Liver (tissue), 8 donors: ENCODE measurements at regions not wholly inside any gene's neighbourhood (a gene's known extent, or its start where the extent isn't known, plus 50 kb on each side); places are given as distances from the start of the nearest gene placed in this dataset.

Source experiments
- DNase-seq: peaks from one replicate; pipeline ENCODE4 v3.0.0-alpha.2; 2017; ENCODE audit warnings: low spot score
- H3K27ac ChIP-seq, 2 donors: one replicate each; pipeline ENCODE4 v1.7.0; 2013; ENCODE audit warnings: inconsistent platforms in 2 of 2, low read length in 2 of 2, control low read depth in 1 of 2, low read depth in 1 of 2, mild to moderate bottlenecking in 1 of 2
- H3K27me3 ChIP-seq, 4 donors: one replicate each; pipeline versions ENCODE4 v1.6.1 to v1.7.0; 2013; ENCODE audit warnings: low read length in 3 of 4, inconsistent platforms in 1 of 4, mild to moderate bottlenecking in 1 of 4, moderate library complexity in 1 of 4; ENCODE audit not compliant: control insufficient read depth in 4 of 4, insufficient read depth in 4 of 4
- H3K36me3 ChIP-seq, 4 donors: one replicate each; pipeline versions ENCODE4 v1.6.1 to v1.7.0; 2013; ENCODE audit warnings: low read length in 3 of 4, mild to moderate bottlenecking in 3 of 4, low read depth in 1 of 4, moderate library complexity in 1 of 4; ENCODE audit not compliant: control insufficient read depth in 4 of 4, insufficient read depth in 3 of 4
- H3K4me1 ChIP-seq, 4 donors: one replicate each; pipeline versions ENCODE4 v1.6.1 to v1.7.0; 2013; ENCODE audit warnings: low read length in 3 of 4, mild to moderate bottlenecking in 3 of 4, moderate library complexity in 1 of 4; ENCODE audit not compliant: control insufficient read depth in 4 of 4, insufficient read depth in 4 of 4
- H3K4me3 ChIP-seq, 3 donors: one replicate each; pipeline versions ENCODE4 v1.6.1 to v1.7.0; 2013; ENCODE audit warnings: low read length in 3 of 3, control low read depth in 1 of 3, low read depth in 1 of 3, mild to moderate bottlenecking in 1 of 3
- H3K9ac ChIP-seq, 2 donors: one replicate each; pipeline ENCODE4 v1.7.0; 2013; ENCODE audit warnings: low read length in 2 of 2, mild to moderate bottlenecking in 2 of 2, moderate library complexity in 2 of 2, control low read depth in 1 of 2, low read depth in 1 of 2
- H3K9me3 ChIP-seq, 4 donors: one replicate each; pipeline versions ENCODE4 v1.6.1 to v1.7.0; 2013; ENCODE audit warnings: low read length in 3 of 4; ENCODE audit not compliant: control insufficient read depth in 4 of 4
- EGR1 ChIP-seq, 2 donors: IDR thresholded peaks; 2 replicates each; pipeline ENCODE4 v1.6.1; 2016 to 2018; ENCODE audit warnings: antibody characterized with exemption in 2 of 2, low read depth in 2 of 2
- FOXA1 ChIP-seq: IDR thresholded peaks from 2 replicates; pipeline ENCODE4 v1.6.1; 2016; ENCODE audit warnings: antibody characterized with exemption
- FOXA2 ChIP-seq: IDR thresholded peaks from 2 replicates; pipeline ENCODE4 v1.6.1; 2016; ENCODE audit warnings: antibody characterized with exemption
- GABPA ChIP-seq, 2 donors: IDR thresholded peaks in 1 of 2; conservative IDR thresholded peaks in 1 of 2; 2 replicates each; pipeline ENCODE4 v1.6.1; 2016; ENCODE audit warnings: antibody characterized with exemption in 2 of 2, mild to moderate bottlenecking in 1 of 2, moderate library complexity in 1 of 2
- HNF4A ChIP-seq, 2 donors: conservative IDR thresholded peaks; 2 replicates each; pipeline ENCODE4 v1.6.1; 2016; ENCODE audit warnings: antibody characterized with exemption in 2 of 2, mild to moderate bottlenecking in 2 of 2
- HNF4G ChIP-seq: IDR thresholded peaks from 2 replicates; pipeline ENCODE4 v1.6.1; 2016; ENCODE audit warnings: antibody characterized with exemption
- JUND ChIP-seq, 2 donors: IDR thresholded peaks; 2 replicates each; pipeline ENCODE4 v1.6.1; 2016; ENCODE audit warnings: antibody characterized with exemption in 2 of 2
- NR2F2 ChIP-seq: IDR thresholded peaks from 2 replicates; pipeline ENCODE4 v1.6.1; 2016; ENCODE audit warnings: antibody characterized with exemption
- RAD21 ChIP-seq, 2 donors: IDR thresholded peaks; 2 replicates each; pipeline ENCODE4 v1.6.1; 2016; ENCODE audit warnings: antibody characterized with exemption in 2 of 2, mild to moderate bottlenecking in 2 of 2
- RXRA ChIP-seq, 2 donors: IDR thresholded peaks; 2 replicates each; pipeline ENCODE4 v1.6.1; 2017 to 2018; ENCODE audit warnings: antibody characterized with exemption in 2 of 2, mild to moderate bottlenecking in 1 of 2
- SP1 ChIP-seq: IDR thresholded peaks from 2 replicates; pipeline ENCODE4 v1.6.1; 2018; ENCODE audit warnings: antibody characterized with exemption, mild to moderate bottlenecking
- TAF1 ChIP-seq: conservative IDR thresholded peaks from 2 replicates; pipeline ENCODE4 v1.6.1; 2016; ENCODE audit warnings: antibody characterized with exemption, mild to moderate bottlenecking
- YY1 ChIP-seq: IDR thresholded peaks from 2 replicates; pipeline ENCODE4 v1.6.1; 2016; ENCODE audit warnings: antibody characterized with exemption, mild to moderate bottlenecking
- WGBS: extraction: QIAGEN DNeasy Blood & Tissue Kit; methylation state at CpG from one replicate; pipeline ENCODE4 v1.1.7; 2013; 5-methylcytosine and 5-hydroxymethylcytosine counted together
- TF ChIP-seq, protein P1 (sequence below): IDR thresholded peaks from 2 replicates; pipeline ENCODE4 v1.6.1; 2016; ENCODE audit warnings: antibody characterized with exemption
- TF ChIP-seq, protein P2 (sequence below): IDR thresholded peaks from 2 replicates; pipeline ENCODE4 v1.6.1; 2016; ENCODE audit warnings: antibody characterized with exemption
- TF ChIP-seq, protein P3 (sequence below): fragments of 150-350 bp; IDR thresholded peaks from 2 replicates; pipeline ENCODE4 v1.5.1; 2017; ENCODE audit warnings: improper control_type of control experiment, low read depth, low read length; ENCODE audit not compliant: missing input control
- TF ChIP-seq, protein P4 (sequence below): IDR thresholded peaks from 2 replicates; pipeline ENCODE4 v1.6.1; 2016; ENCODE audit warnings: antibody characterized with exemption
- TF ChIP-seq, protein P5 (sequence below): IDR thresholded peaks from 2 replicates; pipeline ENCODE4 v1.6.1; 2016; ENCODE audit warnings: antibody characterized with exemption, mild to moderate bottlenecking
- donor health status: healthy.
- donor health status: healthy.
- donor health status: healthy.
- donor health status: healthy.
- donor health status: healthy.

DNA sequence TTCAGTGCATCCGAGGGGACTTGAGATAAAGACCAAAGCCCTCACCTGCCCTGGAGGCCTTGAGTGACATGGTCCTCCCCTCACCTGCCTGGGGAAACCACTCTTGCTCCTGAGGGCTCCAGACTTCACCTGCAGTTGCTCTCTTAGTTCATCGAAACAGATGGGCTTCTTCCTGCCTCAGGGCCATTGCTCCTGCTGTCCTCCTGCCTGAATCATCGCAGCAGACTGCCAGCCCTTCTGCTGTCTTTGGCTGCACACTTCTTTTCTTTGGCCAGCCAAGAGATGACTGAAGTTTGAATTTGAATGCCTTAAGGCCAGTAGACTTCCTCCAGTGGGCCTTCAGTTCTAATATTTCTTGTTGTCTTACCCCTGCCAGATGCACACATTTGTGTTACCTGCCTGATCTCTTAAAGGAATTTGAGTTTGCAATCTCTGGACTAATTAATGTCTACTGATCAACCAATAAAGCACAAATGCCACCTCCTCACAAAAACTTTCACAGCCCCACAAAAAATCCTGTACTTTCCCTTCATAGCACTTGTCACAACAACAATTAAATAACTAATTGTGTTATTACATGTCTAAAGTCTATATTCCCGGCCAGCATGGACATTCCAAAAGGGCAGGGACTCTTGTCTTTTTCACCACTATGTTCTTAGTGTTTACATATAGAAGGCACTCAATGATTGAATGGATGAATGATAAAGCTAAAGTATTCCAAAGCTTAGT is 56.7 kb upstream of the SGK1 start:
- peaks cover 0 to 3% (median 0%) of the 10 kb centered on the region in 4 donors for H3K4me1 ChIP-seq
- H3K36me3 ChIP-seq = no peaks in the 10 kb centered on the region
- WGBS = 92% methylated on average over 4 of the region's 4 CpGs
- H3K9ac ChIP-seq = no peak overlapping the region
- no peak overlapping the region for H3K27ac ChIP-seq
- no peaks in the 10 kb centered on the region for H3K27me3 ChIP-seq
- no peak for DNase-seq
- H3K9me3 ChIP-seq = no peaks in the 10 kb centered on the region
- TF ChIP-seq HNF4G (no peak), EGR1 (IDR thresholded peaks at IDR 0.05; ENCODE audit: low read depth in 2 of 2) (no peak)
- H3K4me3 ChIP-seq = no peak overlapping the region

DNA sequence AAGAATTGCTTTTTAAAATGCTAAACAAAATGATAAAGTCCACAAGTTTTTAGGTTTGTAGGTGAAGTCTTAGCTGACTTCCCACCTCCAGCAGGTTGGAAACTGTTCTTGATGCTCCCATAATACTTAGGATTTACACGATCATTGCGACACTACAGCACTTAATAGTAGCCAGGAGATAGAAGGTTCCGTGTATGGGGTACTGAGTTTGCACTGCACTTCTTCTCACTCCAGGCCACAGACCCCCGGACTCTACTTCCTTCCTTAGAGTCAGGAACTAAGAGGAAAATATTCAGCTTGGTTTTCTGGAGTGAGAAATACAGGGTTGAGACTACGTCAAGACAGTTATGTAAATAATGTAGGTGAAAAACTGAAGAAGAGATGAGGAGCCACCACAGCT is 56.1 kb upstream of the SGK1 start:
- no peaks in the 10 kb centered on the region for H3K27me3 ChIP-seq
- no peak overlapping the region for H3K9ac ChIP-seq
- H3K4me3 ChIP-seq = no peak overlapping the region
- DNase-seq = no peak
- H3K4me1 ChIP-seq = peaks cover 0 to 3% (median 0%) of the 10 kb centered on the region in 4 donors
- no peaks in the 10 kb centered on the region for H3K36me3 ChIP-seq
- 81% methylated on average over 5 of the region's 5 CpGs for WGBS
- no peaks in the 10 kb centered on the region for H3K9me3 ChIP-seq
- no peak overlapping the region for H3K27ac ChIP-seq
- TF ChIP-seq HNF4A (conservative IDR thresholded peaks at IDR 0.05) (no peak), JUND (IDR thresholded peaks at IDR 0.05) (no peak), NR2F2 (no peak), FOXA1 (no peak), FOXA2 (no peak), RAD21 (IDR thresholded peaks at IDR 0.05) (no peak), SP1 (no peak), YY1 (no peak), EGR1 (IDR thresholded peaks at IDR 0.05; ENCODE audit: low read depth in 2 of 2) (no peak), TAF1 (no peak), HNF4G (no peak), GABPA (IDR thresholded peaks at IDR 0.05 in 1 of 2, conservative IDR thresholded peaks at IDR 0.05 in 1 of 2) (no peak), RXRA (IDR thresholded peaks at IDR 0.05) (no peak)
- TF ChIP-seq, protein P1, sequence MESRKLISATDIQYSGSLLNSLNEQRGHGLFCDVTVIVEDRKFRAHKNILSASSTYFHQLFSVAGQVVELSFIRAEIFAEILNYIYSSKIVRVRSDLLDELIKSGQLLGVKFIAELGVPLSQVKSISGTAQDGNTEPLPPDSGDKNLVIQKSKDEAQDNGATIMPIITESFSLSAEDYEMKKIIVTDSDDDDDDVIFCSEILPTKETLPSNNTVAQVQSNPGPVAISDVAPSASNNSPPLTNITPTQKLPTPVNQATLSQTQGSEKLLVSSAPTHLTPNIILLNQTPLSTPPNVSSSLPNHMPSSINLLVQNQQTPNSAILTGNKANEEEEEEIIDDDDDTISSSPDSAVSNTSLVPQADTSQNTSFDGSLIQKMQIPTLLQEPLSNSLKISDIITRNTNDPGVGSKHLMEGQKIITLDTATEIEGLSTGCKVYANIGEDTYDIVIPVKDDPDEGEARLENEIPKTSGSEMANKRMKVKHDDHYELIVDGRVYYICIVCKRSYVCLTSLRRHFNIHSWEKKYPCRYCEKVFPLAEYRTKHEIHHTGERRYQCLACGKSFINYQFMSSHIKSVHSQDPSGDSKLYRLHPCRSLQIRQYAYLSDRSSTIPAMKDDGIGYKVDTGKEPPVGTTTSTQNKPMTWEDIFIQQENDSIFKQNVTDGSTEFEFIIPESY = no peak
- TF ChIP-seq, protein P2, sequence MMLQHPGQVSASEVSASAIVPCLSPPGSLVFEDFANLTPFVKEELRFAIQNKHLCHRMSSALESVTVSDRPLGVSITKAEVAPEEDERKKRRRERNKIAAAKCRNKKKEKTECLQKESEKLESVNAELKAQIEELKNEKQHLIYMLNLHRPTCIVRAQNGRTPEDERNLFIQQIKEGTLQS = no peak
- TF ChIP-seq, protein P3, sequence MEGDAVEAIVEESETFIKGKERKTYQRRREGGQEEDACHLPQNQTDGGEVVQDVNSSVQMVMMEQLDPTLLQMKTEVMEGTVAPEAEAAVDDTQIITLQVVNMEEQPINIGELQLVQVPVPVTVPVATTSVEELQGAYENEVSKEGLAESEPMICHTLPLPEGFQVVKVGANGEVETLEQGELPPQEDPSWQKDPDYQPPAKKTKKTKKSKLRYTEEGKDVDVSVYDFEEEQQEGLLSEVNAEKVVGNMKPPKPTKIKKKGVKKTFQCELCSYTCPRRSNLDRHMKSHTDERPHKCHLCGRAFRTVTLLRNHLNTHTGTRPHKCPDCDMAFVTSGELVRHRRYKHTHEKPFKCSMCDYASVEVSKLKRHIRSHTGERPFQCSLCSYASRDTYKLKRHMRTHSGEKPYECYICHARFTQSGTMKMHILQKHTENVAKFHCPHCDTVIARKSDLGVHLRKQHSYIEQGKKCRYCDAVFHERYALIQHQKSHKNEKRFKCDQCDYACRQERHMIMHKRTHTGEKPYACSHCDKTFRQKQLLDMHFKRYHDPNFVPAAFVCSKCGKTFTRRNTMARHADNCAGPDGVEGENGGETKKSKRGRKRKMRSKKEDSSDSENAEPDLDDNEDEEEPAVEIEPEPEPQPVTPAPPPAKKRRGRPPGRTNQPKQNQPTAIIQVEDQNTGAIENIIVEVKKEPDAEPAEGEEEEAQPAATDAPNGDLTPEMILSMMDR = no peak
- TF ChIP-seq, protein P4, sequence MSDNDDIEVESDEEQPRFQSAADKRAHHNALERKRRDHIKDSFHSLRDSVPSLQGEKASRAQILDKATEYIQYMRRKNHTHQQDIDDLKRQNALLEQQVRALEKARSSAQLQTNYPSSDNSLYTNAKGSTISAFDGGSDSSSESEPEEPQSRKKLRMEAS = no peak
- TF ChIP-seq, protein P5, sequence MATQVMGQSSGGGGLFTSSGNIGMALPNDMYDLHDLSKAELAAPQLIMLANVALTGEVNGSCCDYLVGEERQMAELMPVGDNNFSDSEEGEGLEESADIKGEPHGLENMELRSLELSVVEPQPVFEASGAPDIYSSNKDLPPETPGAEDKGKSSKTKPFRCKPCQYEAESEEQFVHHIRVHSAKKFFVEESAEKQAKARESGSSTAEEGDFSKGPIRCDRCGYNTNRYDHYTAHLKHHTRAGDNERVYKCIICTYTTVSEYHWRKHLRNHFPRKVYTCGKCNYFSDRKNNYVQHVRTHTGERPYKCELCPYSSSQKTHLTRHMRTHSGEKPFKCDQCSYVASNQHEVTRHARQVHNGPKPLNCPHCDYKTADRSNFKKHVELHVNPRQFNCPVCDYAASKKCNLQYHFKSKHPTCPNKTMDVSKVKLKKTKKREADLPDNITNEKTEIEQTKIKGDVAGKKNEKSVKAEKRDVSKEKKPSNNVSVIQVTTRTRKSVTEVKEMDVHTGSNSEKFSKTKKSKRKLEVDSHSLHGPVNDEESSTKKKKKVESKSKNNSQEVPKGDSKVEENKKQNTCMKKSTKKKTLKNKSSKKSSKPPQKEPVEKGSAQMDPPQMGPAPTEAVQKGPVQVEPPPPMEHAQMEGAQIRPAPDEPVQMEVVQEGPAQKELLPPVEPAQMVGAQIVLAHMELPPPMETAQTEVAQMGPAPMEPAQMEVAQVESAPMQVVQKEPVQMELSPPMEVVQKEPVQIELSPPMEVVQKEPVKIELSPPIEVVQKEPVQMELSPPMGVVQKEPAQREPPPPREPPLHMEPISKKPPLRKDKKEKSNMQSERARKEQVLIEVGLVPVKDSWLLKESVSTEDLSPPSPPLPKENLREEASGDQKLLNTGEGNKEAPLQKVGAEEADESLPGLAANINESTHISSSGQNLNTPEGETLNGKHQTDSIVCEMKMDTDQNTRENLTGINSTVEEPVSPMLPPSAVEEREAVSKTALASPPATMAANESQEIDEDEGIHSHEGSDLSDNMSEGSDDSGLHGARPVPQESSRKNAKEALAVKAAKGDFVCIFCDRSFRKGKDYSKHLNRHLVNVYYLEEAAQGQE = no peak
